A549 (cell line): ENCODE measurements at regions not wholly inside any gene's neighbourhood (a gene's known extent, or its start where the extent isn't known, plus 50 kb on each side); places are given as distances from the start of the nearest gene placed in this dataset.

ENCODE experiments used
- ESRRA ChIP-seq: fragments of 150-350 bp; IDR thresholded peaks from 2 replicates; pipeline ENCODE4 v1.6.1; 2014; ENCODE audit warnings: mild to moderate bottlenecking, low read length, borderline replicate concordance
- MYC ChIP-seq: IDR thresholded peaks from 2 replicates; pipeline ENCODE4 v1.6.1; 2012; ENCODE audit warnings: mild to moderate bottlenecking, inconsistent platforms, low read length, improper control_type of control experiment, borderline replicate concordance
- NR3C1 ChIP-seq: fragments of >200 bp; sonication (Bioruptor Twin); formaldehyde crosslinking; IDR thresholded peaks from 3 replicates; pipeline ENCODE4 v1.6.1; 2017
- POLR2A ChIP-seq: IDR thresholded peaks from 2 replicates; pipeline ENCODE4 v1.6.1; 2012; ENCODE audit warnings: mild to moderate bottlenecking, low read length
- TP53 ChIP-seq: fragments of 250-450 bp; sonication (Bioruptor Pico); IDR thresholded peaks from 2 replicates; pipeline ENCODE4 v1.5.0; 2021; ENCODE audit warnings: mild to moderate bottlenecking, moderate library complexity
- TF ChIP-seq, protein P1 (sequence below): fragments of >200 bp; sonication (Bioruptor Twin); formaldehyde crosslinking; IDR thresholded peaks from 3 replicates; pipeline ENCODE4 v1.5.1; 2016
- TF ChIP-seq, protein P2 (sequence below): IDR thresholded peaks from 2 replicates; pipeline ENCODE4 v1.6.1; 2012

DNA sequence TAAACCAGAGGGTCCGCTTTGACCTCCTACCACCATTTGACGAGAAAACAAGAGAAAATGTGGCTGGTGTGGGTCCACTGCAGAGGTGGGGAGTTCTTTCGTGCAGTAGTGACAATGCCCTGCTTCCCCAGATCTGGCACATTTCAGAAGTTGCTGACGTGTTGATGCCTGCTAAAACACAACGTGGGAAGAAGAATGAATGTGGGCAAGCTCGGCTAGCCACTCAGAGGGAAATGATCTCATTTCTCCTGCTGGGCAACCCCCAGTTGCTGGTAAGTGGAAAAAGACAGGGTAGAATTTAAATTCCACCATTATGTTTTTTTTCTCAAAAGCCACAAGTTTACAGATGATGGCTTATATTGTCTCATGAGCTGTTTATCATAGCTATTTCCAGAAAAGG lies 77.9 kb downstream of the LUZP4 start:
- TF ChIP-seq, protein P1, sequence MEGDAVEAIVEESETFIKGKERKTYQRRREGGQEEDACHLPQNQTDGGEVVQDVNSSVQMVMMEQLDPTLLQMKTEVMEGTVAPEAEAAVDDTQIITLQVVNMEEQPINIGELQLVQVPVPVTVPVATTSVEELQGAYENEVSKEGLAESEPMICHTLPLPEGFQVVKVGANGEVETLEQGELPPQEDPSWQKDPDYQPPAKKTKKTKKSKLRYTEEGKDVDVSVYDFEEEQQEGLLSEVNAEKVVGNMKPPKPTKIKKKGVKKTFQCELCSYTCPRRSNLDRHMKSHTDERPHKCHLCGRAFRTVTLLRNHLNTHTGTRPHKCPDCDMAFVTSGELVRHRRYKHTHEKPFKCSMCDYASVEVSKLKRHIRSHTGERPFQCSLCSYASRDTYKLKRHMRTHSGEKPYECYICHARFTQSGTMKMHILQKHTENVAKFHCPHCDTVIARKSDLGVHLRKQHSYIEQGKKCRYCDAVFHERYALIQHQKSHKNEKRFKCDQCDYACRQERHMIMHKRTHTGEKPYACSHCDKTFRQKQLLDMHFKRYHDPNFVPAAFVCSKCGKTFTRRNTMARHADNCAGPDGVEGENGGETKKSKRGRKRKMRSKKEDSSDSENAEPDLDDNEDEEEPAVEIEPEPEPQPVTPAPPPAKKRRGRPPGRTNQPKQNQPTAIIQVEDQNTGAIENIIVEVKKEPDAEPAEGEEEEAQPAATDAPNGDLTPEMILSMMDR: no peak
- no peak for TF ChIP-seq POLR2A
- TF ChIP-seq MYC: no peak
- TF ChIP-seq NR3C1: no peak
- no peak for TF ChIP-seq TP53 (CRISPR knock-in tag)
- TF ChIP-seq, protein P2, sequence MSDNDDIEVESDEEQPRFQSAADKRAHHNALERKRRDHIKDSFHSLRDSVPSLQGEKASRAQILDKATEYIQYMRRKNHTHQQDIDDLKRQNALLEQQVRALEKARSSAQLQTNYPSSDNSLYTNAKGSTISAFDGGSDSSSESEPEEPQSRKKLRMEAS: no peak
- no peak for TF ChIP-seq ESRRA
